ENCODE measurements at regions not wholly inside any gene's neighbourhood (a gene's known extent, or its start where the extent isn't known, plus 50 kb on each side); places are given as distances from the start of the nearest gene placed in this dataset.
"Not testable (repeated sequence)": the region's sequence is repeated elsewhere in the genome, so short reads cannot be mapped to it uniquely, and the experiment has no call there.

DNA sequence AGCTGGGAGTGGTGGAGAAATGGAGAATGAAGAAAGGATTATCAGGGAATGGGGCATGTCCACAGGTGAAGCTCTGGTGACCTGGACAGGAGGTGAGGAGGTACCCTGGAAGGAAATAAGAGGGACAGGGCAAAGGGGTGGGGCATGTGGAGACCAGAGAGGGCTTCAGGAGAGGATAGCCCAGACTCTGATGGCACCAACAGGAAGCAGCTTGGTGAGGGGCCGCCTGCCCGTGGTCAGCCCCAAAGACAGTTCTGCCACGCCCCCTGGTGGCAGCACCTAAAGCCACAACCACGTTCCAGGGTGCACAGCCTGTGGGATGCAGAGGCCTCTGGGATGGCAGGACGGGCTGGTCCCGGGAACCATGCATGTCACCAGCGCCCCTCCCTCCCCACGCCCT is 5406.9 kb upstream of the TPTE start:
- CTCF ChIA-PET; H3K36me3 Mint-ChIP-seq (ENCODE audit: low read depth); ATAC-seq; H3K27ac Mint-ChIP-seq; DNase-seq; H3K4me1 Mint-ChIP-seq (ENCODE audit: low read depth); H3K4me3 Mint-ChIP-seq; H3K27me3 Mint-ChIP-seq (ENCODE audit: low read depth); POLR2A ChIA-PET; H3K9me3 Mint-ChIP-seq (ENCODE audit: insufficient read depth): not testable (repeated sequence)

DNA sequence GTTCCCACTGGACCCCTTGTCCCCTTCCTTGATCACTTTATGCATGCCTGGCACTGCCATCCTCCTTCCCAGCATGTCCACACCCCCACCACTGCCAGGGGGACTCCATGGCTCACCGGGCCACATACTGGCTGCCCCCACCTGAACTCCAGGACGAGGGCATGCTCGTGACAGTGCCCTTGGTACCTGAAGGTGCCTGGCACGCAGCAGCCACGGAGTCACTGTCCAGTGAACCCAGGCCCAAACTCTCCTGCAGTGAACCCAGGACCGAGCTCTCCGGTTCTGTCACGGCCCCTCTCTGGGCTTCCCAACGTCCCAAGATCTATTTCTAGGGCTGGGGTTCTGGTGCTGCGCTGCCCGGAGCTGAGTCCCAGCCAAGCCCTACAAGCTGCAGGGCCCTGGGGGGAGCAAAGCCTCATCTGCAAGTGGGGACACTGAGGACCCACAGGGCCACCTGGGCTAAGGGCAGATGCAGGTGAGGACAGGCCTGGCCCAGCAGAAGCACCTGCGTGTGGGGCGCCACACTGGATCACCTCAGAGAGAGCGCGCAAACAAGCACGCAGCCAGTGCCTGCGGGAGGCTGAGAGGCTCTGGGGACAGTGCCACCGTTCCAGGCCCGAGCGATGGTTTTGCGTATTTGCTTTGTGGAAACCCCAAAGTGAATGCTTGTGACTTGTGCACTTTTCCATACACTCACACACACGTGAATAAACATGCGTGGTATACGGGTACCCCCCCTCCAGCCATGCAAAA is 5406.3 kb upstream of the TPTE start:
- ATAC-seq; H3K4me3 Mint-ChIP-seq; CTCF ChIA-PET; H3K27me3 Mint-ChIP-seq (ENCODE audit: low read depth); DNase-seq; POLR2A ChIA-PET; H3K4me1 Mint-ChIP-seq (ENCODE audit: low read depth); H3K9me3 Mint-ChIP-seq (ENCODE audit: insufficient read depth); H3K27ac Mint-ChIP-seq; H3K36me3 Mint-ChIP-seq (ENCODE audit: low read depth): not testable (repeated sequence)

DNA sequence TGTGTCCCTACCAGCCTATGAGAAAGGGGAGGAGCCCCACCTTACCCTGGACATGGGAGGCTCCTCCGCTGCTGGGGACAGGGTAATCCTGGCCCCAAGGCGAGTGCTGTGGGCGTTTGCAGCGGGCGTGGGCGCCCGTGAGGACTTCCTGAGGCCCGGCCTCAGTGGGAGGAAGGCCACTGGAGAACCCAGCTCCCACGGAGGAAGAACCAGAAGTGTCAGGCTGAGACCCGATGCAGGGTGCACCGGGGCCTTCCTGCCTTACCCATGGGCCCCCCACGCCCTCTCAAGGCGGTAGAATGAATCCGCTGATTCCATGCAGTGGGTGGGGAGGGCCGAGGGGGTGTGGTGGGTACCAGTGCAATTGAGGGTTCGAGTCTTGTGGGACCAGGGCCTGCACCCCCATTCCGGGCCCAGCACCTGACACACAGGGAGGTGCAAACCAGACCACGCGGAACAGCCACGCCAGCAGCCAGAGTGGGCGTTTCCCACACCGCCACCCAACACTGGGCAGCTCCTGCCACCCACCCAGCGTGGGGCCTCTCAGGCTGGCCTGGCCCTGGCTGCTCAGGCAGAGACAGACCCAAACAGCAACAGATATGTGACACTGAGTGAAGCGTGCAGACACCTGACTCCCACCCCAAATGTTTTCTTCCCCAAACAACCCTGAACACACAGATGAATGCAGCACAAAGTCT is 5405.6 kb upstream of the TPTE start:
- H3K27me3 Mint-ChIP-seq (ENCODE audit: low read depth); POLR2A ChIA-PET; H3K9me3 Mint-ChIP-seq (ENCODE audit: insufficient read depth); H3K4me1 Mint-ChIP-seq (ENCODE audit: low read depth); H3K36me3 Mint-ChIP-seq (ENCODE audit: low read depth); H3K27ac Mint-ChIP-seq; ATAC-seq; CTCF ChIA-PET; DNase-seq; H3K4me3 Mint-ChIP-seq: not testable (repeated sequence)

DNA sequence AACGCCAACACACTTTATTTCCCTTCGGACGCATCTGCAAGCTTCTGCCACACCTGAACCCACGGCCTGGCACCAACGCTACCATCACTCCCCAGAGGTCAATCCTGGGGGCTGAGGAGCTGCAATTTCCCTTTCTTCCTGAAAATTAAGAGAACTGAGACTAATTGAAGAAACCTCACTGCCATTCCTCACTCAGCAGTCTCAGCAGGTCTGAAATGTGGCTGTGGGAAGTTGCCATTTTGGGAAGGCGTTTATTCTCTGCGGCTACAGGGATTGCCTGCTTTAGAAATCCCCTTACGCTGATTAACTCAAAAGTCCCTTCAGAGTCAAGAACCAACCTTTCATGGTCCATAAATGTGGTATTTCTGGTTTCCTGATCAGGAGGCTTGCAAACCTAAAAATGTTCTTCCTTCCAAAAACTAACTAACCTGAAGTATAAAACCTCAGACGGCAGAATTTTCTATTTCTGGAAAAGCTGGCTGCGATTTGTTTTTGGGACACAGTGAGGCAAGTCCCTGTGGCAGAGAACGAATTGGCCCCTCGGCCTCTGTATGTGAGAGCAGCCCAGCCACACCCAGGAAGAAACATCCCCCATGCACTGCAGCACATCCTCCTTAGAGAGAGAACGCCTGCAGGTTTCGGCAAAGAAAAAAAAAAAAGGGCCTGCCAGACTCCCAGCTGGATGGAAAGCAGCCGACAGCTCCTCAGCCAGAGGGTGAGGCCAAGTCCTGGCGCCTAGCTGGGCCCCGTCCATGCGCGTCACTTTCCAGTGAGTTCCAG is 5404.8 kb upstream of the TPTE start:
- DNase-seq; H3K27ac Mint-ChIP-seq; H3K9me3 Mint-ChIP-seq (ENCODE audit: insufficient read depth); H3K36me3 Mint-ChIP-seq (ENCODE audit: low read depth); CTCF ChIA-PET; H3K4me3 Mint-ChIP-seq; H3K4me1 Mint-ChIP-seq (ENCODE audit: low read depth); H3K27me3 Mint-ChIP-seq (ENCODE audit: low read depth); POLR2A ChIA-PET: not testable (repeated sequence)
- ATAC-seq: peak; percentile 35

DNA sequence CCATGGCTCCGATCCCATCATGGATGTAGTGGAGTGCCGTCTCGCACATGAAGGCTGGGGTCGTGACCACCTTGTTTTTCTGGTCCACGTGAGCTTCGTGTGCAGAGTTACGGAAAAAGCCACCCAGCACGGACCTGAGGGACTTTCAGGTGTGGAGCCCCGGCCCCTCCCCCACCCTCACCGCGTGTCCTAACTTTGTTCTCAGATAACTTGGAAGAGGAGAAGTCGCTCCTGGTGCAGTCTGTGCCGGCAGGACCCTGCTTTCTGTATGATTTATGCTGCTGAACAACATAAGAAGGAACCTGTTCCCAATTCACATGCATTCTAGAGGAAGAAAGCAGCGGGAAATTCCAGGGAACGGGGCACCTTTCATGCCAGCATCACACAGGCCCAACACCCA is 5404.2 kb upstream of the TPTE start:
- CTCF ChIA-PET; POLR2A ChIA-PET; H3K9me3 Mint-ChIP-seq (ENCODE audit: insufficient read depth); H3K27ac Mint-ChIP-seq; H3K4me1 Mint-ChIP-seq (ENCODE audit: low read depth); DNase-seq; H3K4me3 Mint-ChIP-seq; ATAC-seq; H3K27me3 Mint-ChIP-seq (ENCODE audit: low read depth); H3K36me3 Mint-ChIP-seq (ENCODE audit: low read depth): not testable (repeated sequence)

DNA sequence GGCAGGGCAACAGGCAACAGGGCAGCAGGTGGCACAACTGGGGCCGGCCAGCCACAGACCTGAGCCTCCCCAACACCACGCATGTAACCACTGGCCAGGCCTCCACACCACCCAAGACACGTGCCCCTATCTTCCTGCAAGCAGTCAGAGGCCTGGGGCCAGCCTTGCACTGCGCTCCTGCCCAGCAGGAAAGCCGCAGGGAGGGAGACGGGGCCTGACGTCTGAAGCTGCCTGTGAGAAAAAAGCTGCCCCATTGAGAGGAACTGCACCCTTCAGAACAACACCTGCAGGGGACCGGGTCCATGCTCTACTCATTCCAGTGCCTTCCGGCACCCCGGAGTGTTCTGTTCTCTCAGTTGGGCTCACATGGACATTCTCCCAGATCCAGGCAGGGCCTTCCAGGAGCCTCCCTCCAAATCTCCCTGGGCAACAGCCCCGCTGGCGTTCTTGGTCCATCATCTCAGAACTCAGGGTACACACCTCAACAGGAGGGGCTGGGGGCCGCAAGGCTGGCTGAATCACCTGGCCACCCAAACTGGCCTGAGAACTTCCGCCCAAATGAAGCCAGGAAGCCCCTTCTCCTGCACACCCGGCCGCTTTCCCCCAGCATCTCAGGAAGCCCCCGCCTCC is 5403.6 kb upstream of the TPTE start:
- POLR2A ChIA-PET; H3K9me3 Mint-ChIP-seq (ENCODE audit: insufficient read depth); H3K4me1 Mint-ChIP-seq (ENCODE audit: low read depth); H3K27me3 Mint-ChIP-seq (ENCODE audit: low read depth); H3K36me3 Mint-ChIP-seq (ENCODE audit: low read depth); H3K27ac Mint-ChIP-seq; CTCF ChIA-PET; H3K4me3 Mint-ChIP-seq: not testable (repeated sequence)
- DNase-seq (peak; percentile 41), ATAC-seq (peak; percentile 36)

DNA sequence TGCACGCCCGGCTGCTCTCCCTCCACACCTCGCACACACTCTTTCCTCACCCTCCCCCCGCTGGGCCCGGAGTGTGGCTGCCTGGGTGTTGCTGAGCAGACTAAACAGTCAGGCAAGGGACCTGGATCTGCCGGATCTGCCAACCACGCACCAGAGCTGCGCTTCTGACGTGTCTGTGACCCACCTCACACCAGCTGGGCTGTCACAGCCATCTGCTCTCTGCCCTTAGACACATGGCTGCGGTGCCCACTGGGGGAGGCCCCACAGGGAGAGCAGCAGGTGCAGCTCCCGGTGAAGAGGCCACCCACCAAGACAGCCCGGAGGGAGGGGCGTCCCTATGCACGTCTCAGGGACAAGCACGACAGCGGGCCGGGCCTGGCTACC is 5403.1 kb upstream of the TPTE start:
- H3K4me1 Mint-ChIP-seq (ENCODE audit: low read depth); H3K4me3 Mint-ChIP-seq; H3K36me3 Mint-ChIP-seq (ENCODE audit: low read depth); H3K9me3 Mint-ChIP-seq (ENCODE audit: insufficient read depth); POLR2A ChIA-PET; CTCF ChIA-PET; H3K27me3 Mint-ChIP-seq (ENCODE audit: low read depth); H3K27ac Mint-ChIP-seq: not testable (repeated sequence)
- peak; percentile 61 for DNase-seq
- peak; percentile 66 for ATAC-seq

DNA sequence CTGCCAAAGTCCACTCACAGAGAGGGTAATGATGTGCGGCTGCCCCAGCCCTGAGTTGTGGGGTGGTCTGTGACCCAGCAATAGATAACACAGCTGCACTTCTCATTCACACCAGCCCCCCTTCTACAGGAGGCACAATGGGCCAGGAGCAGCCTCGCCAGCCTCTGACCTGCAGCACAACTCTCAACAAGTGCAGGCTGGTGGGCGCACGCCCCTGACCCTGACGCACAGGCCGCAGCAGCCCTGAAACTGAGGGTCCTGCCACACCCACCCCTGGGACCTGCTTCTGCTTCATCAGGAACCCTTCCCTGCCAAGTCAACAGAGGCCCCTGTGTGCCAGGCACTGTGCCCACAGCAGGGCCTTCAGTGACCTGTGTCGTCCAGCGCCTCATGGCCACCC is 5402.2 kb upstream of the TPTE start:
- CTCF ChIA-PET: not testable (repeated sequence)

DNA sequence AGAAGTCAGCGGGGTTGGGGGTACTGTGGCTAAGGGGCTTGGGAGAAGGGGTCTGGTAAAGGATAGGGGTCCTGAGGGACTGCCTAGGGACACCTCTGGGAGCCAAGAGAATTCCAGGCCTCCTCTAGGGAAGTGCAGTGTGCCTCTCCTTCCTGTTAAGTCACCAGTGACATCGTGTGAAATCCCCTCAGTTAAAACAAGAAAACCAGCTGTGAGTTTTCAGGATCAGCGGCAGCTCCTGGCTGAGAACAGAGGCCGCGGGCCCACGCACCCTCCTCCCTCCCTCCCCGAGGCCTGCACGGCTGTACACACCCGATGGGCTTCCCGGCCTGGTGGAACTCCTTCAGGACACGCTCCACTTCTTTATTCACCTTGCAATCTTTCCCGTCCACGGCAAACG is 5400.0 kb upstream of the TPTE start:
- H3K27me3 Mint-ChIP-seq (ENCODE audit: low read depth); POLR2A ChIA-PET; H3K9me3 Mint-ChIP-seq (ENCODE audit: insufficient read depth); H3K4me3 Mint-ChIP-seq; DNase-seq; CTCF ChIA-PET; H3K4me1 Mint-ChIP-seq (ENCODE audit: low read depth); ATAC-seq; H3K27ac Mint-ChIP-seq; H3K36me3 Mint-ChIP-seq (ENCODE audit: low read depth): not testable (repeated sequence)

More for the DNA sequence above, 5402.2 kb upstream of the TPTE start:
- H3K4me3 Mint-ChIP-seq; H3K27ac Mint-ChIP-seq; H3K36me3 Mint-ChIP-seq (ENCODE audit: low read depth); H3K27me3 Mint-ChIP-seq (ENCODE audit: low read depth); POLR2A ChIA-PET; ATAC-seq; DNase-seq; H3K4me1 Mint-ChIP-seq (ENCODE audit: low read depth); H3K9me3 Mint-ChIP-seq (ENCODE audit: insufficient read depth): not testable (repeated sequence)

DNA sequence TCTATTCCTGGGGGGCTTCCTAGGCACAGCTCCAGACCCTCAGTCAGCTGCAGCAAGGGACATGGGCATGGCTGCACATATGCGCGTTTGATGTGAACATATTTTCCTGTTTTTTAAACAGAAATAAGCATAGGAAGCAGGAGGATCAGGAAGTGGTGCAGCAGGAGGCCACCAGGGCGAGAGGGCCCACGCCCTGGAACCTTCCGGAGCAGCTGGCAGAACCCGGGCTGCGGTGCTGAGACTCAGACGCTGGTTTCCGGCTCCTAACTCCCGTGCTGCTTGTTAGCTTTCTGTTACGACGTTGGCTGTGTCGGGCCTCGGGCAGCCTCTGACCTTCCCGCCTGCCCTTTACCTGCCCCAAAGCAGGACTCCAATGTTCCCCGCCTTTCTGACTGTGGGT is 5399.5 kb upstream of the TPTE start:
- ATAC-seq; H3K27me3 Mint-ChIP-seq (ENCODE audit: low read depth); H3K9me3 Mint-ChIP-seq (ENCODE audit: insufficient read depth); CTCF ChIA-PET; POLR2A ChIA-PET; H3K36me3 Mint-ChIP-seq (ENCODE audit: low read depth); DNase-seq; H3K4me1 Mint-ChIP-seq (ENCODE audit: low read depth): not testable (repeated sequence)
- H3K27ac Mint-ChIP-seq: peak overlapping the region; percentile 68
- peak overlapping the region; percentile 43 for H3K4me3 Mint-ChIP-seq

DNA sequence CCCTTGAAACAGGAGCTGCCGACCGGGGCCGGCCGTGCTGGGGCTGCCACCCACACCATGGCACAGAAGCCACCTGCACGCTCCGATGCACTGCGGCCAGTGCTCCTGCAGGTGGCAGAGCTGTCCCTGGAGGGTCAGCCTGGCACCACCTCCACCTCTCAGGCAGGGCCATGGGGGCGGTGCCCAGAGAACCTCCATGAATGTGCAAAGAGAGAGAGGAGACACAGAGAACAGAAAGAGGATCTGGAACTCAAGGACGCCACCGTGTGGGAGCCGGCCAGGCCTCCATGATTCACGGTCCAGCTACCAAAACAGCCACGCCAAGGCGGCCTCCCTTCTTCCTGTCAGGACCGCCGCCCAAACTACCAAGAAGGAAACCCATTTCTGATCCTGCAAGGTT is 5397.7 kb upstream of the TPTE start:
- H3K27me3 Mint-ChIP-seq (ENCODE audit: low read depth); H3K9me3 Mint-ChIP-seq (ENCODE audit: insufficient read depth); H3K4me3 Mint-ChIP-seq; H3K4me1 Mint-ChIP-seq (ENCODE audit: low read depth); CTCF ChIA-PET; POLR2A ChIA-PET; H3K36me3 Mint-ChIP-seq (ENCODE audit: low read depth); H3K27ac Mint-ChIP-seq: not testable (repeated sequence)
- DNase-seq (peak; percentile 83), ATAC-seq (peak; percentile 35)

DNA sequence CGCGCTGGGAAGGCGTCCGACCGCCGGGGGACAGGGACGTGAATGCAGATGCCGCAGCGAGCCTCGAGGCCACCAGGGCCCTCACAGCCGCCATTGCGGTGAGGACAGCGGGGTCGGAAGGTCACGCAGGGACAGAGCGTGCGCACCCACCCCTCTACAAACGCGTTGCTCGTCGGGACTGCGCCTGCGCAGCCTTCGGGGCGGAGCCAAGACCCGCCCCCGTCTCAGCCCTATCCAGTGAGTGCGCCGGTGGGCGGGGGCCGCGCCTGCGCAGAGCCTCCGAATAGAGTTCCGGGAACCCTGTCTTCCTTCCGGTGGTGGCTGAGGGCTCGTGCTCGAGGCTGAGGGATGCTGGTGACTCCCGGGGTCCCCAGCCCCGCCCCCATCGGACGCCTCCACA is 5393.1 kb upstream of the TPTE start:
- POLR2A ChIA-PET; CTCF ChIA-PET; H3K36me3 Mint-ChIP-seq (ENCODE audit: low read depth); H3K27me3 Mint-ChIP-seq (ENCODE audit: low read depth); H3K9me3 Mint-ChIP-seq (ENCODE audit: insufficient read depth); H3K4me1 Mint-ChIP-seq (ENCODE audit: low read depth): not testable (repeated sequence)
- Mint-ChIP-seq H3K27ac (peak overlapping the region; percentile 74), H3K4me3 (peak overlapping the region; percentile 67)
- ATAC-seq: peak; percentile 95
- DNase-seq: peak; percentile 97
